NCI-H2196 treated with DMSO at 0.1 percent for 48 hours (cell line): ENCODE measurements at regions not wholly inside any gene's neighbourhood (a gene's known extent, or its start where the extent isn't known, plus 50 kb on each side); places are given as distances from the start of the nearest gene placed in this dataset.

Experiments used
- DNase-seq: peaks from one replicate; lab custom pipeline; 2025; ENCODE audit not compliant: unreplicated experiment; lab: John Stamatoyannopoulos, UW

DNA sequence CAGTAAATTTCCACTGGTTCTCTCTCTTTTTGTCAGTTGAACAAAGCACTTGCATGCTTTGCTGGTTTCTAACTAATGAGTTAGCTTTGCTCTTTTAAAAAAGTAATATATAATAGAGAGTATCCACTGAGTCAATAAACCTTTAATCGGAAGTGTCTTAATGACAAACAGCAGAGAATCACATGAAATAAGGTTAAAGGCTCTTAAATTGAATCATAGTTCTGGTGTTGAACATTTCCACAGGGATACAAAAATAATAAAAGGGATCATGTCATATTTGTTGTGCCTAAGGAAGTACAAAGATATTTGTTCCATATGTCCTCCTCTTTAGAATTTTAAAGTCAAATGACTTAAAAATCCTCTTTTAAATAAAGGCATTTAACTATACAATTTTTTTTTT lies 362.6 kb downstream of the LRIG3 start:
- no peak for DNase-seq

DNA sequence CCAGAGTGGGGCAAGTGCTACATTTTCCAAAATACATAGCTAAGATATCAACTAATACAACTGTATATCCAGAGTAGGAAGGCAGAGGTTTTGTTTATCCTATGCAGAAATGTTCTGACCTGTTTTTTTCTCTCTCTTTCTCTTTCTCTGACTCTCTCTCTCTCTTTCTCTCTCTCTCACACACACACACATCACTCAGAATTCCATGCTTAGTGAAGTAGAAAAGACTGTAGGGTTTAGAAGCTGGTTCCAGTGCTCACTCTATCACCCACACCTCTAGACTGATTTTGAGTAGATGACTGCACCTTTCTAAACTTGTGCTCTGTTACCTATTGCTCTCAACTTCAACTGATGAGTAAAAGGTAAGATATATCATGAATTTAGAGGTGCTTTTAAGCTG lies 356.7 kb downstream of the LRIG3 start:
- DNase-seq = no peak

DNA sequence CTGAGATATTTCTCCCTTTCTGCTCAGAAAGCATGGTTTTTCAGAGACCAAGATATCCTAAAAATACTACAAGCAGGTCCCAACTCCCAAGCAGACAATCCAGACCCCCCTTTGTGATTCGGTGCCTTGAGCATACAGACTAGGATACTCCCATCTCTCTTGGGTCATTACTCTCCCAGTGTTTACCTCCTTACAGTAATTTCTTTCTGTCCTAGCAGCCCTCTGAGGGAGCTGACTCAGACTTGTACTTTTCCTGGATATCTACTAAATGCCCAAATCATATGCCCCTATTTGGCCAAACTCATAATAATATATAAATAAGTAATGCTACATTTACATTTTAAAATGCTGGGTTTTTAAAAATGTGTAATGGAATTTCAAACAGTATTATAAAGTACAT lies 355.6 kb downstream of the LRIG3 start:
- DNase-seq = no peak

DNA sequence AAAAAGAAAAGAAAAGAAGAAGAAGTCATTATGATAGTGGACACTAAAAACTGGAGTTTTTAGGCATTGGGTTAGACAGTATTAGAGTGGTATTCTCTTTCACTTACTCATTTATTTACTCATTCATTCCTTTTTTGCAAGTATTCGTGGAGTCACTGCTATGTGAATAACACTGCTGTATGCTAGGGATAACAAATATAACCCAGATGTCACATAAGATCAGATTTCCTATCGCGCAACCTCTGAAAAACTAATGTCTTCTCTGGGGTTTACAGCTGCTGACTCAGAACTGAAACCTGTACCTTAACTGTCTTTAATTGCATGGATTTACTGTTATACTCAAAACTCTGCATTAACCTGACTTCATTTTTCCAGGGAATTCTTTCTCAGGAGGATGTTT lies 353.7 kb downstream of the LRIG3 start:
- DNase-seq = no peak

DNA sequence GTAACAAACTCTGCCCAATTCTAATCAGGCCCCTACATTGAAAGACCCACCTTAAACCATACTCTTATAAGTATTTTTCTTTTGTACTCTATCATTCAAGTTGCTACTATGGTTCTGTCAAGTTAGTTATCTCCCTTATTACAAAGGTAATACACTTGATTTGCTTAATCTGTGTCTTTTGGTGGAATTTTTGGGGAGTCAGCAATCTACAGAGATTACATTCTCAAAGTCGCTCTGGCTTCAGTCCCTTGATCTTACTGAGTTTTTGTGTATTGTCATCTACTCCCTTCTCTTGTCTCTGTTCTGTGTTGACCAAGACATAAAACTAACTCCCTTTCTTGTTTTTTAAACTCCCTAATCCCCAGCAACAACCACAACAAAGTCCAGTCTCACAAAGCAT lies 353.1 kb downstream of the LRIG3 start:
- no peak for DNase-seq

DNA sequence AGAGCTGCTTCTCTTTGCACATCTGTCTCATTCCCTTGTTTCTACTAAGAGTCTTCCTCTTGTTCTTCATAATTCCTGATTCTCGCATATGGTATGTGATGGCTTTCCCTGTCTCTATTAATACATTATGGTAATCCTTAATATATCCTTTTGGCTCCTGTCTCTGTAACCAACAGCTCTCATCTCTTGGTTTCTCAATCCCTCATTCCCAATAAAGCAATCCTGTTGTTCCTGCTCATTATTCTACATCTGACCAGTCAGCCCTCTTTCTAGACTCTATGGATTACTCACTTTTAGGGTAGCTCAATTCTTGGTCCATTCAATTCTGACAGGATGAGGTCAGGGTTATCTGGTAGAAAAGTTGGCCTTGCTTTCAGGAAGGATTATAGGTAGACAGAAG lies 349.9 kb downstream of the LRIG3 start:
- DNase-seq = no peak

DNA sequence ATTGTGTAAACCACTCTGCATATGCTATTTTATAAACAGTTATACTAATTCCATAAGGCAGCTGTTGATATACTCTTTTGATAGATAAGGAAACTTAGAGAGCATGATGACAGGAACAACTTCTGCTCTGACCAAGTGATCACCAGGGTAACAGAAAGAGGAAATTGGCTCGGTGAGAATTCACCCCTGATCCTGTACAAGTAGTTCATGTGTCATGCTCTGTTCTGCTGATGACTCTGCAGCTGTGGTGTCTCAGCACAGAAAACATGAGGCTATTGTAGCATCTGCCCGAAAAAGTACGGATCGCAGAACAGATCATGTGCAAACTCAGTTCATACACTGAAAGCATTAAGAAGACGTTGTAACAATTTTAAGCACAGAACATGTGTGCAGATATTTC lies 345.0 kb downstream of the LRIG3 start:
- DNase-seq = no peak

DNA sequence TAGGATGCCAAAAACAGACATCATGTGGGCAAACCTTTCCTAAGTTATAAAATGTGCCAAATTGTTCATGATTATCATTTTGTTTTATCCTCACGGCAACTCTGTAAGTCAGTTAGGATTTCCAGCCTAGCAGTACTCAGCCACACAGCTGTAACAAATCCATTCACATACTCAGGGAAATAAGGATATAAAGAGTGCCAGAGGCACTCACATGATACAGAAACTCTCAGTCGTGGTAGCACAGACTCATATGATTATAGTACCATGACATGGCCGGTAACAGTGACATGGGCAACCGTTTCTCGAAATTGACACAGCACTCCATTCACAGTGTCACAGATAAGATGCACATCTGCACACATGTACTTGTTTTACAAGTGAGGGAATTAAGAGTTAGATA lies 344.2 kb downstream of the LRIG3 start:
- no peak for DNase-seq

DNA sequence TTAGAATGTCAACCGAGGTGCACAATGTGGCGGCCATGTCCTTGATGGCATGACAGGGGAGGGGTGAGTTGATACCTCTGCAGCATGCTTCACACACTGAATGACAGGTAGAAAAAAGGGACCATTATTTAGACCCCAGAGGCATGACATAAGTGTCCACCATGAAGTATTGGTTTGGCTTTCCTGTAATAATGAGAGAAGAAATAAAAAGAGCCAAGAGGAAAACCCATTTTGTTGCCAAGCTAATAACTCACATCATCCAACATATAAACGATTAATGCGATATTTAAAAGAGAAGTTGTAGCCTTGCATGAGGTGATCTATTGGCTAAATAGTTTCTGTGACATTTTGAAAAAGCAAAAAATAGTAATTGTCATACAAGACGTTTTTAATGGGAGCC lies 343.4 kb downstream of the LRIG3 start:
- no peak for DNase-seq

DNA sequence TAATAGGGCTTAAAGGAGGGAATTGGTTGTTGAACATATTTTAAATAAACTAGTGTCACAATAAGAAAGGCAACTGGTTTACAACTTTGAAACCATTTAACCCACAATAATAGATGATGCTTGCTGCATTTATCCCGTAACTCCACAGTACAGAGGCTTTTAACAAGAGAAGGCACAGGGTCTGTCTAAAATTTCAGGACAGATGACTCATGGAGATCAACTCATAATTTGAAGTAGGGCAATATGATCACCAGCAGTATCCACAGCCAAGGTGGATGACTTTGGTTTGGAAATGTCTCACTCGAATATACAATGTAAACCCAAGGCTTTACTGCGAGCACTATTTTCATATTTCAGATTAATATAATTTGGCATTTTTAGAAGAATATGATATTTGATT lies 340.2 kb downstream of the LRIG3 start:
- no peak for DNase-seq

DNA sequence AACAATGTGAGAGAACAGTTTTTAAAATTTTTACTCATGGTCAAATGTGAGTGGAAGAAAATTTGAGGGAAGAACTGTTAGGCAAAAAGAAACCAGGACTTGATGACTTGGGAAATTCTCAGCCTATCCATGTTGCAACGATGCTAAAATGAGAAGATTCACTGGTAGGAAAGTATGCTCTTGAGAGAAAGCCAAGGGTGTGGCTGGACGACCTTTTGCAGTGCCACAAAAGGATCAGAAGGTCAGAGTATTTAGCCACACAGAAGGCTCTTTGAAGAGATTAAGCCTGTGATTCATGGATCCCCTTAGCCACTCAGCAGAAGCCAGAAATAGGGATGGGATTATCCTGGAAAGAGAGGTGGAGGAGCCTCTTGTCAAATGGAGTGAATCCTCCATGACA lies 336.8 kb downstream of the LRIG3 start:
- no peak for DNase-seq

DNA sequence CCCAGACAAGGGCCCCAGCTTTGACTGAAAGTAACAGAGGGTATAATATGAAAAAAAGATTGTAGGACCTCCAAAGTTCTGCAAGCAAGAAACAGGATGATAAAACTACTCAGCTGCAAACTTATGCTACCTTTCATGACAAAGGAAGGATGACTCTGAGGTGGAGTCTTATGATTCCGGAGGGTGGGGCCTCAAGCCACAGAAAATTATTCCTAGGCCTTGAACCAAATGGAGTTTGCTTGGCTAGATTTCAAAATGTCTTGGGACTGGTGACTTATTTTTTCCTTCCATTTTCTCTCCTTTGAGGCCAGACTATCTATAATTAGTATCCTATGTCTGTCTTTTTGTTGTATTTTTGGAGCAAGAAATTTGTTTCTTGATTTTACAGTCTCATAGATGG lies 336.4 kb downstream of the LRIG3 start:
- DNase-seq = no peak

DNA sequence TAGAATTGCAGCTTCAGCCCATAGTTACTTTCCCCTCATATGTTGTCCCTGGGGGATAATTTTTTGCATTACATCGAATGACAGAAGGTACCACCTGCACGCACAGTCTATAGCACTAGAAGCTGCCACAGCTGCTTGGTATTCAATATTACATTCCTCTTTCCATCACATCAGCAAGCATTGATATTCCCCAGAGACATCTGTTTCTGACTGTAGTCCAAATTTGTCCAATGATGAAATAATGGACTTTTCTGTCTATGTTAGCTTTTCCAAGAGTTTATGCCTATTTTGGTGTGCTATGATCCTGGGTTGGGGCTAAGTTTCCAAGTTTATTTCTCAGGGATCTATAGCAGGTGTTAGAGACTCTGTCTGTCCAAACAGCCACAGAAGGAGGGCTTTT lies 335.4 kb downstream of the LRIG3 start:
- no peak for DNase-seq

DNA sequence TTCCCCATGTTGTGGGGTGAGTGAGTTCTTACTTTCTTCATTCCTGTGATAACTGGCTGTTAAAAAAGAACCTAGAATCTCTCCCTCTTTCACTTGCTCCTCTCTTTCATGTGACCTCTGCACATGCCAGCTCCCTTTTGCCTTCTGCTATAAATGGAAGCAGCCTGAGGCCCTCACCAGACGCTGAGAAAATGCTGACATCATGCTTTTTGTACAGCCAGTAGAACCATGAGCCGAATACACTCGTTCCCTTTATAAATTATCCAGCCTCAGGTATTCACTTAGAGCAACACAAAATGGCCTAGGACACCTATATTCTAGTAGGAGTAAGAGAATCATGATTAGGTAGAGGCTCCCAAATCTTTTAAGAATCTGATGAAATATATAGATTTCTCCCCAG lies 333.5 kb downstream of the LRIG3 start:
- no peak for DNase-seq

DNA sequence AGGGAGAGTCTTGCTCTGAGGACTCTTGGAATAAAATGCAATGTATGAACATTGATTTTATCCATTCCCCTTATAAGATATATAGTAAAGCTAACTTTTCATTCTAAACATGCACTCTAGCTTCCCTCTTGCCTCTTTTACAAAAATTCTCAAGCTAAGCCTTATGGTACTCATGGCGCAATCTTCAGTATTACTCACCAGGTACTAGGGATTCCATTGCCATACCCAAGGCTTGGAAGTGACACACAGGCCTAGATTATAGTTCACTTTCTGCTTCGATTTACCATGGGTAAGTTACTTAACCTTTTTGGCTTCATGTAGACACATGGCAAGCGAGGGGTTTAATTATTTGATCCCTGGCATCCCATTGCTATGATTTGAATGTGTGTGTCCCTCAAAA lies 331.5 kb downstream of the LRIG3 start:
- no peak for DNase-seq

DNA sequence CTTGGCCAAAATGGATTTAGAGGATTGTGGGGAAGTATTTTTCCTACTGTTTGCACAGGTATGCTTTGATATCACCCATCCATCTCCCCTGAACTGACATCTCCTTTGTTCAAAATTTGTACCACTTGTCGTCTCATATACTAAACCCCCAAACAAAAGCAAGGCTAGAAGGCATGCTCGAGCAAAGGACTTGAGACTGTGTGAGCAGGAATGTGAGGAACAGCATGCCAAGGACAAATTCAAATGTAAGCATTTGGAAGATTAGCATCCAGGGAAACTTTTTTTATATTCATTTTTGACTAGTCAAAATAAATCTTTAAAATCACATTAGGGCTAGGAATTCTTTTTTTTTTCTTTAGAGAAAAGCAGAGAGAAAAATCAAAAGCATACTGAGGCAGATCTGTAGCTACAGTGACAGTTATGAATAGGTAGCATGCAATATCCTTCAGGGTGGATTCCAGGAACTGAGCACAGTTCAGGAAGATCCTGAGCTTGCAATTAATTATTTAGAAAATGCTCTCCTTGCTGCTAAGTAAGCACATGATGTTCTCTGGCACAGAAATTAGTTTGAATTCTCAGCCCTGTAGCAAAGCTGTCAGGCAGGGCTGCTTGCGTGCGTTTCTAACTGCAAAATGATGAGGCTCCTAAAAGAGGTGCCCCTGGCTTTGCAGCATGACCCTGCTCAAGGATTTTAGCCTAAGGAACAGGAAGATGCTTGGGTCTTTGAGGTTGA lies 327.7 kb downstream of the LRIG3 start:
- no peak for DNase-seq

DNA sequence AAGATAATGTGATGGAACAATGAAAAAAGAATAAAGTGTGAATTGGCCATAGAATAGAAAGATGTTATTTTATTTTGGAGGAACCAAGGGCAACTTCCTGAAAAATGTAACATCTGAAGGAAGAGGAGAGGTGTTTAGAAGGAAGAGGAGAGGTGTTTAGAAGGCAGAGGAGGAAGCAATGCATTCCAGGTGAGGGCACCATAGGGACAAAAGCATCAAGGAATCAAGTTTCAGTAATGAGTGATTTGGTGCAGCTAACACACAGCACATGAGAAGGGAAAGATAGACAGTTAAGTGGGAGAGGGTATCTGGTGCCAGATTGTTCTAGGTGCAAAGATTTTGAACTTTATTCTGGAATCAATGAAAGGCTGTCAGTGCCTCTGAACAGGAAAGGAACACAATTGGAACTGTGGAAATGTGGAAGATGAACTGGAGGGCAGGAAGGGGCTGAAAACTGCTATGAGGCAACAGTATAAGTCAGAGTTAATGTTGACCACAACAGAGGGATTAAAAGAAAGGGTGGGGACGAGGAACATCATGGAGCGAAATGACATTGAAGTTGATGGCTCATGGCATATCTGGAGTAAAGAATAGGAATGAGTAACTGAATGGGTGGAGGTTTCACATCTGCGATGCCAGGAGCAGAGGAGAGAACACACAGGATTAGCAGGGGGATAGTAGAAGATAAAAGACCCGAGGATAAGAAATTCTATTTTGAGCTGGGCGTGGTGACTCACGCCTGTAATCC lies 326.6 kb downstream of the LRIG3 start:
- no peak for DNase-seq

DNA sequence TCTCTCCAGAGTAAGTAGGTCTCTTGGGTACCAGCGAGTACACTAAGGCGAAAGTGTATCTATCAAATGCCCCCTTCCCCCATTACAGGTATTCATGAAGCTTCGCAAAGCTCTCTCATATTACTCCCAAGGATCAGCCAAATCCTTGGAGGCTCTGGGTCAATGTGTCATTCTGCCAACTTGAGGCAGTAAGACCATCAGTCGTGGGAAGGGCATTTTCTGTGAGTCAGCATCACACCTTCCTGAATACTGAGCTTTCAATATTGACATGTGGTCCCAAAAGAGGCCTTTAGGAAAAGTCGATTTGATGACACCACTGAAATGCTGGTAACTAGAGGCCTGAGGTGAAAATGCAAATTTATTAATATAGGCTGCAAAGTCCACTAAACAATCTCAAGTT lies 323.9 kb downstream of the LRIG3 start:
- no peak for DNase-seq

DNA sequence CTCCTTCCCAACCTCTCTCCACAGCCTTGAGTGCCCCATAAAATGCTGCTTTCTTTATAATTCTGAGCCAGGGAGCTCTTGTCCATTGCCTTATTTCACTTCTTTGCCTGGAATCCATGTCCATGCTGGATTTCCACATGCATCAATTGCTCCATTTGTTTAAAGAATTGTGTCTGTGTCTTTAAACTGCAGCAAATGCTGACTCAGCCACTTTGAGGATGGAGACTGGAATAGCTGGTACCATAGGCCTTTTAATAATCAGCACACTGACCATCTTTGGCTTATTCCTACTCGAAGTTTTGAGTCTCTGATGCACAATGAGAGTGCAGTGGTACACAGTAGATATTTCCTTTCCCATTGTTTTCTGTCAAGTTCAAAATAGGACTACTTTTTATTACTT lies 318.8 kb downstream of the LRIG3 start:
- DNase-seq = no peak

DNA sequence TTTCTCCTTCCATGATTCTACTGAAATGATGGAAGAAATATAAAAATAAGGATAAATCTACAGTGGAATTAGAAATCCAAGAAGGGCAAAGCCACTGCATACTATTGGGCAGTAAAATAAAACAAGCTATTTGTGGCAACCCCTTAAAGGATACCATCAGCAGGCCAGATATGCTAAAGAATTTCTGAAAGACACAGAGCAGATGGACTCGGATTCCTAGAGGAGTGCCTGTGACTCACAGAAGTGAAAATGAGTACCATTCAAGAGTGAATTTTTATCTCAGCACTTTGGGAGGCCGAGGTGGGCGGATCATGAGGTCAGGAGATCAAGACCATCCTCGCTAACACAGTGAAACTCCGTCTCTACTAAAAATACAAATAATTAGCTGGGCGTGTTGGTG lies 318.1 kb downstream of the LRIG3 start:
- DNase-seq = no peak

DNA sequence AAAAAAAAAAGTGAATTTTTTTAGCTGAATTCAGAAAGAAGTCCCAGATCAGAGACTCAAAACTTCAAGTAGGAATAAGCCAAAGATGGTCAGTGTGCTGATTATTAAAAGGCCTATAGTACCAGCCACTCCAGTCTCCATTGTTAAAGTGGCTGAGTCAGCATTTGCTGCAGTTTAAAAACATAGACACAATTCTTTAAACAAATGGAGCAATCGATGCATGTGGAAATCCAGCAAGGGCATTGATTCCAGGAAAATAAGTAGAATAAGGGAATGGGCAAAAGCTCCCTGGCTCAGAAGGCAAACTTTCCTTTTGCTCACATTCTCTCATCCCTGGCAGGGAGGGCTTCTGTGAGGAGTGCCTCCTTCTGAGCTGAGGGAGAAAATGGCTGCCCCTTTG lies 317.6 kb downstream of the LRIG3 start:
- no peak for DNase-seq

DNA sequence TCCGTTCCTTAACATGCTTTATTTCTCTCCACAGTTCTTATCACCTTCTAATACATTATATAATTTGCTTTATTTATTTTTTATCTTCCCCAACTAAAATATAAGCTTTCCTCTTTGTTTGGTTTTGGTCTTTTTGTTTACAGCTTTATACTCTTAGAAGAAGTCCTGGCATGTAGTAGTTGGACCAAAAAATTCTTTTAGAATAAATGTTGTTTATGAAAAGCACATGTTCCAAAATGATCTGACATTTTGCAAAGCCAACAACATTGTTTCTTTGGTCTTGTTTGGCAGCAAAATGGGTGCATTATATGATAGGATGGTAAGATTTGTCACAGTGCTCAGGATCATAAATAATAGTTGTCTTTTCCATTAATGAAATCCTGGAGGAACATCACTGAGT lies 312.5 kb downstream of the LRIG3 start:
- no peak for DNase-seq

DNA sequence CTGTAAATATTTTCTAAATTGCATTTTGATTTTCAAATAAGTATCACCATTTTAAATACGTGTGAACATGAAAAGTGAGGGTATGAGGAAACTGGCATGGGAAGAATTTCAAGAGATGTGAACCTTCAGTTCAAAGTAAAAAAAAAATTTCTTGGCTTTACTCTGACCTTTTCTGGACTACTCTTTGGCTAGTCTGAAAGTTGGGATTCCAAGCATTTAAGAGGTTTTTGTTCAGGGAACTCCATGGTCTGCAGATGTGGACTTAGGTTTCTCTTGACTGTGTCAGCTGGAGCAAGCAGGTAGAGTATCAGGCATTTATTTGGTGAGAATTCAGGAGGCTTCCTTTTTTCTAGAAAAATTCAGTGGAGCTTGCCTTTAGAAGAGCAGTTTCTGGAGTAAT lies 311.6 kb downstream of the LRIG3 start:
- no peak for DNase-seq
